ENCODE measurements at regions not wholly inside any gene's neighbourhood (a gene's known extent, or its start where the extent isn't known, plus 50 kb on each side); places are given as distances from the start of the nearest gene placed in this dataset.

DNA sequence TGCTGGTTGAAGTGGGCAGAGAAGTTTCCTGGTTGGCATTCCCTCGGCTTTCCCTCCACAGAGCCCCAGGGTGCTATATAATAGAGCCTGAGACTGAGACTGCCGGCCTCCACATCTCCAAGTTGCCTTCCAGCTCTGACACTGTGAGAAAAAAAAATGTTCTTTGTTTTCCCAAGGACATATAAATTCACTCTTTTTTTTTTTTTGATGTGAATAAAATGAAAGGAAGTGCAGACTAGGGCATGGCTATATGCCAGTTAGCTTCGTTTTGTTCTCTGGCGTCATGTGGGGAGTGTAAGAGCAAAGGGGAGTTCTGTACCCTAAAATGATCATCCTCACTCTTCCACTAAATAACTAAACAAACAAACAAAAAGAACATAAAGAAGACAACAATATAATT, 101.6 kb downstream of the TNFSF18 start:
- DNase-seq, result no peak

DNA sequence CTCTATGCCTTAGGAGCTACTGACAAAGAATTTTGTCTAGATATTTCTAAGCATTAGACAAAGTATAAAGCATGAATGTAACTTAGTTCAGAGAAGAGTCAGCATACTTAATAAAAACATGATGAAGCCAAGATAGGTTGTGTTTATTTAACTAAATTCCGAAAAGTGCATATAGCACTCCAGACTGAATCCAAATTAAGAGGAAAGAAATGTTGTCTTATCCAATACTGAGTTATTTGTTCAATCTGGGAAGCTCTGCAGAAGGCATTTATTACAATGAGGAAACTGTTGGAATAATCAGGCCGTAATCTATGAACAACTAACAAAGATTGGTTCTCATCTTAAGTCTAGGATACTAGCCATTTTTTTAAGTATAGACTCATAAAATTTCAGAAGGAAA, 100.2 kb downstream of the TNFSF18 start:
- no peak for DNase-seq

DNA sequence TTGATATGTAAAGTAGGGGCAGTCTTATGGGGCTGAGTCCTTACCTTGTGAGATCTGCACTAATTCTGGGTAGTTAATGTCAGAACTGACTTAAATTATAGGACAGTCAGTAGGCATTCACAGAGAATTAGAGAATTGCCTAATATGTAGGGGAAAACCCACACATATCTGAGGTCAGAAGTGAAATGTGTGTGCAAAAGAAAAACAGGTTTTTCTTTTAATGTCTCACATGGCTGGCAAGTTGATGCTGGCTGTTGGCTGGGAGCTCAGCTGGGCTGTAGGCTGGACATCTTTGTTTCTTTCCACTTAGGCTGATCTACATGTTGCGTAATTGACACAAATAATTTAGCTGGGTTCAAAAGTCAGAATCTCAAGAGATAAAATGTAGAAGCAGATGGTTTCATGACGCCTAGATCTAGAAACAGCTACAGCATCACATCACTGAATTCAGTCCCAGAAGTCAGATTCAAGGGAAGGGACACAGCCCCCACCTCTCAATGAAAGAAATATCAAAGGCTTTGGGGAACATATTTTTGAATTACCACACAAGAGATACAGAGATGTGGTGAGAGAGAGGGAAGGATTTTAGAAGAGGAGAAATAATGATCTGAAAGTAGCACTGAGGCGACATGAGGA, 98.9 kb downstream of the TNFSF18 start:
- no peak for DNase-seq

DNA sequence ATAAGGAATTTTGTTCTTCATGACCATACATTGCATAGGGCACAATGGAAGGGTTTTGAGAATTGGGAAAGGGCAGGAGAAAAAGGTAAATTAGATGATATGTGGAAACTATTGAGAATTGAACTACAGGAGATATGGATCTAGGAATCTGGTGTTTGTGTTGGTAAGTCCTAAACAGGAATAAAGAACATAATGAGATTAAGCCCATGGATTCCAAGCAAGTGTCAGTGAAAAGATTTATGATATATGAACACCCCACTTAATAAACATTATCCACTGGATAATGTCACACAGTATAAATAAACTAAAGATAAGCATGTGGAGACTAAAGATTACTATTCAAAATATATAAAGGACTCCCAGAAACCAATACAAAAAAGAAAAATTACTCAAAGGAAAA, 98.2 kb downstream of the TNFSF18 start:
- DNase-seq, result no peak

DNA sequence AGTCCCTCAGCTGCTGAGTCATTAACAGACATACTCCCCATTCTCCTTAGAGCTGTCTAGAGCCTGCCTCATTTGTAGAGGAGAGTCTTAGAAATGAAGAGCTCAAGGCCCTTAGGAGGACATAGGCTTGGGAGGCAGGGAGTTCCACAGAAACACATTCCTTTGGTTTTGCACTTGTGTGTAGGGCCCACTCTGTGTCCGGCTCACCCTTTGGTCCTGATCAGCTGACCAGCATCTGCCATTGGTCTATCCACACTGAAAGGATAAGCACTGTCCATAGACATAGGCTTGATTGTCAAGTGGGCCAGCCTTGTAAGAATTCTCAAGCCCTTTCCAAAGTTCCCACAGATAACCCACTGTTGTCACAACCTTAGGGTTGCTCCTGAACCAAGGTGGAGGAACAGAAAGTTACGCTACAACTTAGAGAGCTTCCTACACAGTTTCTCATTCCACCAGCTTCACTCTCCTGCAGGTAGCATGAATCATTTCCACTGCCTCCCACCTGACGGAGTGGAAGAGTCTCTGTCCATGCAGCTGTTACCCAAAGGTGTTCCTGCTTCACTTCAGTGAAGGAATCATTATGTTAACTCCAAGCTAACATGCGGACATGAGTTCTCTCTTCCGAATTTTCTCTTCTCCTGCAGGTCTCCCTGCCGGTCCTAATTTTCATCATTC, 96.1 kb downstream of the TNFSF18 start:
- no peak for DNase-seq

DNA sequence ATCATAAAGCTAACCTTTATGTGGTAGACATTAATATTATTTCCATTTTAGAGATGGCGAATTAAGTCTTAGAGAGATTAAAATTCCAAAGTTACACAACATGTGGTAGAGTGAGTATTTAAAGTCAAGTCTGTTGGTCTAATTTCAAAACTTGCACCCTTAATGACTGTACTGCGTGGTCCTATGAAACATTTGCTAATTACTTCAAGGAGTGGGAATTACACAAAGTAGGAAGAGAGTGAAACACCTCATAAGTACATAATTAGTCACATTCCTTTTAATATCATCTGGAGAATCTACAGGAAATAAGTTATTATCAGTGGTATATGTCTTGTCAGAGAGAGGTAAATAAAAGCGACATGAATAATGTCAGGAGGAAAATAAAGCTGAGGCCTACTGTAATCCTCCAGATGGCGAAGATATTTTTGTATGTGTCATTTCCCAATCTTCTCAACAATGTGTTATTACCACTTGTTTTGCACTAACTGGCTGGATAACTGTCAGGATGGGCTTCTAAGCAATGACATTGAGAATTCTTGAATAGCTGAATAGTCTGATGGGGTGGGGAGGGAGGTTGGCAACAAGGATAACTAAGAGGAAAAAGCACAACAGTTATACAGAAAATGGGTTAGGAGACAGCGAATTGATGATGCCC, 95.5 kb downstream of the TNFSF18 start:
- no peak for DNase-seq

DNA sequence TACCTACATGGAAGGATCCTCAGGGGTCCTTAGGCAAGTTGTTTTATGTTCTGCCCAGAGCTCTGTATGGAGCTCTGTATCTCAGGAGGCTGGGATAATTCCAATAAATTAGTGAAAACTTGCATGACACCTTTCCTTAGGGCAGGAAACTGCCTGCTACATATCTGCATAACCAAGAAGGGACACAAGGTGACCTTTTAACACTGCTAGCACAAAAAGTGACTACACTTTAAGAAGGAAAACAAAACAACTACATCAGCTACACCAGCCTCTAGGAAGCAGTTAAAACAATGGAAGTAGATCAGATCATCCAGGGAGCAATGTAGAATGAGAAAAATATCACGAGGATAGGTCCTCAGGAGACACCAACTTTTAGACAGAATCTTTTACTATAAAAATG, 93.9 kb downstream of the TNFSF18 start:
- no peak for DNase-seq

DNA sequence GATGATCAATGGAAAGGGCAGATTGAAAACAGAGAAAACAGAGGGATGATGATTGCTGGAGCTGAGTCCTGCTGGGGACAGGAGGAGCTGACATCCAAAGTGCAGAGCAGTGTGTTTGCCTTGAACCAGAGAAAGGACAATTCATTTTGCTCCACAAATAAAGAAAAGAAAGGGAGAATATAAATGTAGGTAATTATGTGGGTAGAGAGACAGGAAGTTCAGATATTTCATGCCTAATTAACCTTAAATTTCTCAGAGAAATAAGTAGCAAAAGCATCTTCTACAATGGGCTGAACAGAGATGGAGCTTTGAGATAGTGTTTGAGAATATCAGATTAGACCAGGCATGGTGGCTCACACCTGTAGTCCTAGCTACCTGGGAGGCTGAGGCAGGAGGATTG, 93.2 kb downstream of the TNFSF18 start:
- no peak for DNase-seq

DNA sequence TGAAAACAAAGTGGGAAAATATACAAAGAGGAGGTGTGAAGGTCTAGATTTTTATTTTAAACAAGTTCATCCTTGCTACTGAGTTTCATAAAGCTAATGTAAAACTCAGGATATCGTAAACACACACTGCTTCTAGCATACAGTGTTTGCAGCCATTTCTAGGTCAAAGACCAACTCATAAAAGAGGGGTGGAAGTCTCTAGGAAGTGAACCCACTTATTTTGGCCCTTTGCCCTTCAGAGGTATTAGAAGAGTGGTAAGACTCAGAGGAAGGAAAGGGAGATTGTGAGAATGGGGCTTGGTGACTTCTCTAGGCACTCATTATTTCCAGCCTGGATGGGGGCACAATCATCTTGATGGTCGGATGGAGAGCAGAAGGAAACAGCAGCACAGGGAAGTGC, 91.2 kb downstream of the TNFSF18 start:
- no peak for DNase-seq

DNA sequence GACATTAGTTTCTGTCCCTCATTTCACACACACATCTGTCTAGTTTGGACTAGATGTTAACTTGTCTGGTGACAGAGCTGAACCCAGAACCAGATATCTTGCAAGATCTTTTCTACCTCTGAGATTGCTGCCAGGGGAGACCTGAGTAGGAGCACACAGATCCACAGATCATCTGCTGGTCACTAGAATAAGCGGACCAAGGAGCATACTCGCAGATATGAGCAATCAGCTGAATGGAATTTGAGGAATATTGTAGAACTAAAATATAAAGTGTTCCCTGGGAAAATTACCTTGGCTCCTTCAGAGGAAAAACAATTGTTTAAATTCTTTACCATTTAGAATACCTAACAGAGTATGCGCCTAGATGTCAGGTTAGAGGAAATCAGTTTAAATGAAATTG, 90.7 kb downstream of the TNFSF18 start:
- no peak for DNase-seq

DNA sequence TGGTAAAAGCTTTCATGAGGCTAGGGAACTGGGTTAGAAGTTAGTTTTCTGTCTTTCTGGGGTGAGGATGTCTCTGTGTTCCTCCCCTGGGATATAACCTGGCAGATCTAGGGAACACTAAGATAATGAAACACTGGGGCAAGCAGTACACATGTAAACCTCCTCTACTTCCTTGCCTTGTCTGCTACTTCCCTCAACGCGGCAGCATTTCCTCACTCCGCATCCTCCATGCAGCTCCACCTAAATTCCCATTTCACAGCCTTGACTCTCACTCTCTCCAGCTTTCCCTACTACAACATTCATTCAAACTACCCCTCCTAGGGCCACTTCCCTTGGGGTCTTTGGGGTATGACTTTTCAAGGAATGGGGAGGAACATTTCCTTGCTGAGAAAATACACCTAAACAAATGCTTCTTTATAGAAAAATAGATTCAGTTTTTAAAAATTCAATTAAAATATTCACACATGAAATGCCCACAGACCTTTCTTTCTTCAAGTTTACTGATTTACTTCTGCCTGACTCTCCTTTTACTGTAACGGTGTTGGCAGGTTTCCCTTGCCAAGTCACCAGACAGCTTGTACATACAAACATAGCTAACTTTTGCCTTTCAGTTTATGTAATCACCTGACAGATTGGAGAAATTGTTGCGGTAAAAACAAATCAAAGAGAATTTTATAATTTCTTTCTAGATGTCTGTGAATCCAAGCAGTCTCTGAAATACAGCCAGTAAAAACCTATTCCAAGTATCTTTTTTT, 90.1 kb downstream of the TNFSF18 start:
- DNase-seq, result peak in 1 of 58 donors; percentile 0

DNA sequence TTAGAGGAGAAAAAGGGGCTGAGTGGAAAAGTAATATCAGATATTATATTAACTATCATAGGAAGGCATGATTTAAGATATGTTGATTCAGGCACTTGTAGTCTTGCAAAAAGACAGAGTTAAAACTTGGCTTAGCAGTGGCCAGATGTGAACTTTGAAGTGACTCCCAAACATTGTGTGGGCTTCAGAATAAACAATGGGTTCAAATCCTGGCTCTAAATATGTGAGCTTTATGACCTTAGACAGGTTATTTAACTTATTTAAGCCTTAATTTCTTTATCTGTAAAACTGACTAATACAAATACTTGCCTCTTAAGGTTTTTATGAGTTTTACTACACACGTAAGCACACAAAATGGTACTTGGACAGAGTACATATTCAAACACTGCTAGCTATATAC, 85.9 kb downstream of the TNFSF18 start:
- no peak for DNase-seq

DNA sequence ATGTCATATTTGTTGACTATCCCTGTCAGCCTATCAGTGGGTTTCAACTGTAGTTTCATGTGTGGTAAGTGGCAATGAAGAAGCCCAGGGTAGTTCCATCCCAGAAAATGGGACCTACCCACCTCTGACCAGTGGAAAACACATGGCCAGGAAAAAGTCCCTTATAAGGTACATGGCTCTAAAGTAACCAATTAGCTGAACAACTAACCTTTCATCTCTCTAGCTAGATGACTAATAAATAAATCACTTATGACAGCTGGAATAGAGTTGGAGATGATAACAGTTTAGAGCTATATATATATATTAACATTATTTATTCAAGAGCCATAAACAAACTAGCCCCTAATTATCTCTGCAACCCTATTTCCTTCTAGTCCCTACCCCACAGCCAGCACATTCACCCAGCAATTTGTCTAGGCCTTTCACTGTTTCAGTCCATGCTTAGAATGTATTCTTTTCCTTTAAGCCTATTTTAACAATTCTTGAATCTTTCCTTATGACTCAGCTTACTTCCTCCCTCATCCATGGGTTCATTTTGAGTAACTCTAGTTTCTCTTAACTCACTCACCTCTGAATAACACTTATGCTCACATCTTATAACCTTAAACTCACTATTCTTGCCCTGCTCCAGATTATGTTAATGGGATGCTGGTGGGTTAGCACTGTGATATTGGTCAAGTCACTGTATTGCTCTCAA, 83.7 kb downstream of the TNFSF18 start:
- no peak for DNase-seq

DNA sequence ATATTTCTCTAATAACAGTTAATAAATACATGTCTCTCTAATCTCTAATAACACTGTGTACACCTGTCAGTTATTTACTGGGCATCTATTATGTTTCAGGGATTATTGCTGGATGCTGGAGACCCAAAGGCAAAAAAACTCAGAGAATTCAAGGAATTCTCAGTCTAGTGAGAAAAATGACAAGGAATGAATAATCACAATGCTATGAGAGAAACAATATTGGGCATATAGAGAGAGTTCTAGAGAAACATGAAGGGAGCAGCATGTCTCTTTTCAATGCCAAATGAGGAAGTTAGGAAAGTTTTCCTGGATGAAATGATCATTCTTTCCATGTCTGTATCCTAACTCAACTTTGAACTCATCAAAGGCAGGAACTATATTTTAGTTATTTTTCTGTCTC, 82.8 kb downstream of the TNFSF18 start:
- DNase-seq, result no peak

DNA sequence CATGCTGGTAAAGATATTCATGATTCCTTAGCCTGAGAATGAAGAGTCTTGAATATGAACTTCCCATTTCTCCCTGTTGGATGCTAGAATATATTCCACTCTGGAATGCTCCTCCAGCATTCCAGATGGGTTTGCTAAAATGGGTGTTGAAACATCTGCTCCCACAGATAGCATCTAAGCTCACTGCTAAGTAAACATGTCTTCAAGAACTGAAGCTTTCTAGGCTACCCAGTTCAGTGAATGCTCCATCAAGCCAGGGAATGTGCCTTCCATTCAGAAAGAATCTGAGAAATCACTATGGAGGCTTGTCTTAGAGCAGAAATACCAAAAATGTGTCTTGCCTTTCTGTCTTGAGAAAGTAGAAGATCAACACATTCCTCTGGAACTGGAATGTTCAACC, 81.1 kb downstream of the TNFSF18 start:
- DNase-seq, result no peak

DNA sequence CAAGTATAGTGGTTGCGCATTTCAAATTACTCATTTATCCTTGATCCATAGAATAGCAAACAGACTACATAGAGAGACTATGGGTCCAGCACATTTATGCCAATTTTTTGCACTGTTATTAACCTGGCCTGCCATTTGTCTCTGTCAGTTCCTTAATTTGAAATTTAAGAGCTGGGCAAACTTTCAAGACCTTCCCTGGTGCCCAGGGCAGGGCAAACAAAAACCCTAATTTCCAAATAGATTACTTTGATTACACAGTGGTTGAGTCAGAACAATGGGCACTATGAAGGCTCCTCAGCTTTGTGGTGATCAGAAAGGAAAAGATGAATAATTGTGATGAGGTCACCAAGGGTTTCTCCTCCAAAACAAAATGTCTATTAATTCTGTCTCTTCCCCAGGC, 80.6 kb downstream of the TNFSF18 start:
- DNase-seq, result no peak

DNA sequence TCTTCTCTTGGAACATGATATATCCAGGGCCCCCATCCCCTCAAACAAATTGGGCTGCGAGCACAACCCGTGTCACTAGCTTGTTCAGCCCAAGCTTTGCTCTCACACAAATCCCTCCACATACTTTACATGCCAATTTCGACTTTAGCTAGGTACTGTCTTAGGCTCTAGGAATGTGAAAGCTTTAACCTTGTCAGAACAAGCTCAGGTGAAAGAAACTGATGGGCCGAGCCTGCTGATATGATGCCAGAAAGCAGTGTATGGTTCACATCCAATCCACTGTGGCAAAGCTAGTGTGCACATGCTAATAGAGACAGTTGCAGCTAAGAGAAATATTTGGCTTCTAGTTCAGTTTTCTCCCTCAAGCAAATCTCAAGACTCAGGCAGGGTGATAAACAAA, 79.5 kb downstream of the TNFSF18 start:
- no peak for DNase-seq

DNA sequence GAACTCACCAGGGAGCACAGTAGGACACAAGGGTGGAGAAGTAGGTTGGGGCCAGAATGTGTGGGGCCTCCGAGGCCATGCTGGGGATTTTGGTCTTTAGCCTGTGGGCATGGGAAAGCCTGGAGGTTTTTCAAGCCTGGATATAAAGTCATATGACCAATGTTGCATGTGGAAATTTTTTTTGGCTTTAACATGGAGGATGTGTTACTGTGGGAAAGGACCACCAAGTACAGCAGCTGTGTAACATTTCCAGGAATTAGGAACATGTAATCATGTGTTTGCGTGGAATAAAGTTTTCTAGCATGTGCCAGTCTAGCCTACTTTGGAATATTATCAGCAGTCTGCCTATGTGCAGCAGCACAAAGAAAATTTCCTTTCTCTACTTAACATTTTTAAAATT, 78.5 kb downstream of the TNFSF18 start:
- no peak for DNase-seq

DNA sequence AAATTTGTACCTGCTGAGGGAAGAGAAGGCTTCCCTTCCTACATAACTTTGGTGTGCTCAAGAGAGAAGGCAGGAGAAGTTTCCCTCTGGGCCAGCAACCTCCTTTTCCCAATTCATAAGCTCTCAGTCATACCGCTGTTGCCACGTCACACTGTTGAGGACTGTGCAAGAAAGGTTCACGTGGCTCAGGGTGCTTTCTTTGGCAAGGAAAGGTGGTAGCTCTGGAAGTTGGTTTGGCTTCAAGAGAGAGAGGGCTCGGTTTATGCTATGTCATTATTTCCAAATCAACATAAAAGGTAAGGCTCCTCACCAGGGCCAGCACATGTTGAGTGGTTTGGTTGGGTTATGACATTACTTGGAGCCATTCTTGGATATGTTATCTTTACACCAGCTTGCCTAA, 77.3 kb downstream of the TNFSF18 start:
- no peak for DNase-seq

DNA sequence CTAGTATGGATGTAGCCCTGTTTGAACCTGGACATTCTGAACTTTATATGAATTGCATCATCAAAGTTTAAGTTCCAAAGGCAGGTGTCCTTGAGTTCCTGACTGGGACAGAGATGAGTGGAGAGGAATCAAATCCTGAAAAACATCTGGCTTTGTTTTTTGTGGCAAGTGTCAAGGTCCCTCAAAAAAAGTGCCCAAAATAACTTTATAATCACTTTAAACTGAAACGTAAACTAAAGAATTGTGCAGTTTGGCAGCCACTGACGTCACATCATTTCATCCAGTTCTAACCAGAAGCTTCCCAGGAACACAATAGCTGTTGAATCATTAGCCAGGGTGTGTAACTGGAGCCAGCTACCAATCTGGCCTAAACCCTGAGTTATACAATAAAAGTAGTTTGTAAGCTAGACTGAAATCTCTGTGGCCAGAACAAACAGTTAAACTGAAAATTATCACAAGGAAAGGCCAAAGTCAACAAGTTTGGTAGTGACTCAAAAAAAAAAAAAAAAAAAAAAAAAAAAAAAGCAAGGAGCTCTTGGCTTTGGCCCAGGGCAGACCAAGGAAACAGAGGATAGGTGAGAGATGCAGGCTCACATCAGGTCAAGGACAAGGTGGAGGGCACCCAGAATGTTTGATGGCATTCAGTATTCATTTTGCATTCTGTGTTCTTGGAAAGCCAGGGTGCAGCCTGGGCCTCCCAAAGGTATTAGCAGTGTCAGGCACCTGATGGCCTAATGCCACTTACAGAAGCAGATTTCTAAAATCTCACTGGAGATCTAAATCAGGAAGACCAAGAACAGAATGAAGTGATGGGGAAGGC, 74.3 kb downstream of the TNFSF18 start:
- no peak for DNase-seq

Data from anterior cingulate cortex (tissue), 58 donors.